SHP77 treated with DMSO at 0.1 percent for 48 hours (cell line): ENCODE measurements at regions not wholly inside any gene's neighbourhood (a gene's known extent, or its start where the extent isn't known, plus 50 kb on each side); places are given as distances from the start of the nearest gene placed in this dataset.

Experiments used
- DNase-seq: peaks from one replicate; lab custom pipeline; 2025; lab: John Stamatoyannopoulos, UW

- no peak for DNase-seq
These were observed 205.1 kb upstream of the FSCB start for GRCh38 chr14:44712024-44712815.

- DNase-seq = no peak
These were observed 194.6 kb upstream of the FSCB start for GRCh38 chr14:44701563-44702263.

GRCh38 chr14:44700694-44701093, 193.6 kb upstream of the FSCB start:
- DNase-seq = no peak

- DNase-seq = no peak
These were observed 193.1 kb upstream of the FSCB start for GRCh38 chr14:44700184-44700583.

- DNase-seq = no peak
These were observed 192.3 kb upstream of the FSCB start for GRCh38 chr14:44699391-44699790.

- DNase-seq = no peak
These were observed 162.4 kb upstream of the FSCB start for GRCh38 chr14:44669496-44669895.

GRCh38 chr14:44663136-44663535, 156.1 kb upstream of the FSCB start:
- no peak for DNase-seq

- DNase-seq = no peak
These were observed 155.3 kb upstream of the FSCB start for GRCh38 chr14:44662250-44662891.

- no peak for DNase-seq
These were observed 151.3 kb upstream of the FSCB start for GRCh38 chr14:44658389-44658696.

- DNase-seq = no peak
These were observed 150.8 kb upstream of the FSCB start for GRCh38 chr14:44657696-44658388.

- no peak for DNase-seq
These were observed 150.1 kb upstream of the FSCB start for GRCh38 chr14:44657203-44657602.

GRCh38 chr14:44654591-44654990, 147.5 kb upstream of the FSCB start:
- DNase-seq = no peak

- no peak for DNase-seq
These were observed 146.6 kb upstream of the FSCB start for GRCh38 chr14:44653641-44654040.

- DNase-seq = no peak
These were observed 145.6 kb upstream of the FSCB start for GRCh38 chr14:44652640-44653039.

GRCh38 chr14:44649061-44649460, 142.0 kb upstream of the FSCB start:
- DNase-seq = no peak

- DNase-seq = no peak
These were observed 133.3 kb upstream of the FSCB start for GRCh38 chr14:44640416-44640815.

GRCh38 chr14:44639781-44640385, 132.8 kb upstream of the FSCB start:
- DNase-seq = no peak

GRCh38 chr14:44634692-44635091, 127.6 kb upstream of the FSCB start:
- DNase-seq = no peak

GRCh38 chr14:44626423-44626822, 119.3 kb upstream of the FSCB start:
- no peak for DNase-seq

- no peak for DNase-seq
These were observed 118.0 kb upstream of the FSCB start for GRCh38 chr14:44625098-44625497.

GRCh38 chr14:44620121-44621019, 113.3 kb upstream of the FSCB start:
- no peak for DNase-seq
